GM18505 (cell line): ENCODE measurements at regions not wholly inside any gene's neighbourhood (a gene's known extent, or its start where the extent isn't known, plus 50 kb on each side); places are given as distances from the start of the nearest gene placed in this dataset.

Source experiments
- ATAC-seq: cut with Tn5 transposase; IDR thresholded peaks from one replicate; pipeline ENCODE4 v1.9.1; 2021; ENCODE audit not compliant: unreplicated experiment
- POLR2A ChIP-seq: IDR thresholded peaks from 4 replicates; pipeline ENCODE4 v1.6.1; 2011; ENCODE audit warnings: borderline replicate concordance; ENCODE audit not compliant: insufficient read depth, insufficient read length; ENCODE audit errors: extremely low read depth

GRCh38 chr4:152039023-152039481 lies 278.2 kb upstream of the GATB start:
- no peak for TF ChIP-seq POLR2A
- no peak for ATAC-seq

GRCh38 chr4:152038238-152038637 lies 277.4 kb upstream of the GATB start:
- no peak for ATAC-seq
- no peak for TF ChIP-seq POLR2A

- TF ChIP-seq POLR2A: no peak
- ATAC-seq: no peak
Observed at GRCh38 chr4:152037435-152037834, 276.6 kb upstream of the GATB start.

GRCh38 chr4:152033621-152034020 lies 272.8 kb upstream of the GATB start:
- TF ChIP-seq POLR2A: no peak
- no peak for ATAC-seq

- no peak for TF ChIP-seq POLR2A
- ATAC-seq: no peak
Observed at GRCh38 chr4:152032722-152033131, 271.9 kb upstream of the GATB start.

GRCh38 chr4:152029631-152030030 lies 268.8 kb upstream of the GATB start:
- no peak for TF ChIP-seq POLR2A
- ATAC-seq: no peak

- no peak for TF ChIP-seq POLR2A
- no peak for ATAC-seq
Observed at GRCh38 chr4:152028131-152028530, 267.3 kb upstream of the GATB start.

- ATAC-seq: no peak
- no peak for TF ChIP-seq POLR2A
Observed at GRCh38 chr4:152024881-152025280, 264.1 kb upstream of the GATB start.

- no peak for TF ChIP-seq POLR2A
- ATAC-seq: no peak
Observed at GRCh38 chr4:152023674-152024073, 262.9 kb upstream of the GATB start.

GRCh38 chr4:152022543-152022942 lies 261.7 kb upstream of the GATB start:
- no peak for ATAC-seq
- no peak for TF ChIP-seq POLR2A

- ATAC-seq: no peak
- no peak for TF ChIP-seq POLR2A
Observed at GRCh38 chr4:152021788-152022438, 261.1 kb upstream of the GATB start.

- ATAC-seq: no peak
- TF ChIP-seq POLR2A: no peak
Observed at GRCh38 chr4:152020073-152020472, 259.3 kb upstream of the GATB start.

- no peak for ATAC-seq
- TF ChIP-seq POLR2A: no peak
Observed at GRCh38 chr4:152016303-152016620, 255.5 kb upstream of the GATB start.

GRCh38 chr4:152015597-152016302 lies 254.9 kb upstream of the GATB start:
- no peak for ATAC-seq
- TF ChIP-seq POLR2A: no peak
